IMR-90 (cell line): ENCODE measurements at regions not wholly inside any gene's neighbourhood (a gene's known extent, or its start where the extent isn't known, plus 50 kb on each side); places are given as distances from the start of the nearest gene placed in this dataset.

Source experiments
- ATAC-seq: fragments of 200-7000 bp; cut with Tn5 transposase; 2 replicates; pipeline ENCODE4 v1.9.1; 2020; ENCODE audit warnings: low read depth, mild to moderate bottlenecking, moderate library complexity
- BruUV-seq: library from RNA; stranded (reverse); fragments of 400-500 nt; replicated peaks from 2 replicates; lab custom pipeline; 2021; lab: Mats Ljungman, UMichigan
- CTCF ChIA-PET: fragments of 300-600 bp; formaldehyde crosslinking; extraction: SDS; loops from one replicate; lab custom pipeline; 2021; ENCODE audit warnings: antibody characterized with exemption; lab: Yijun Ruan, JAX
- POLR2A ChIA-PET: fragments of 300-600 bp; sonication (Branson Sonifier 250); formaldehyde crosslinking; loops from one replicate; lab custom pipeline; 2022; ENCODE audit warnings: antibody characterized with exemption; ENCODE audit not compliant: unreplicated experiment; lab: Charles Lee
- DNase-seq: peaks from one replicate; pipeline ENCODE4 v3.0.0; 2013
- H2AFZ ChIP-seq: replicated peaks from 2 replicates; pipeline ENCODE3; 2013; ENCODE audit warnings: low read length, mild to moderate bottlenecking; ENCODE audit not compliant: poor library complexity
- H2AK5ac ChIP-seq: 2 replicates; pipeline ENCODE4 v1.6.1; 2013; ENCODE audit warnings: low read depth, low read length, inconsistent platforms
- H2AK9ac ChIP-seq: replicated peaks from 2 replicates; pipeline ENCODE3; 2013; ENCODE audit warnings: mild to moderate bottlenecking, low read depth, low read length, moderate library complexity; ENCODE audit not compliant: poor library complexity
- H2BK120ac ChIP-seq: 2 replicates; pipeline ENCODE4 v1.6.1; 2013; ENCODE audit warnings: low read depth, low read length, inconsistent platforms
- H2BK15ac ChIP-seq: 3 replicates; pipeline ENCODE4 v1.6.1; 2013; ENCODE audit warnings: low read depth, low read length, inconsistent platforms
- H2BK20ac ChIP-seq: 2 replicates; pipeline ENCODE4 v1.6.1; 2013; ENCODE audit warnings: low read depth, mild to moderate bottlenecking, inconsistent platforms, low read length, moderate library complexity
- H2BK5ac ChIP-seq: 2 replicates; pipeline ENCODE4 v1.6.1; 2013; ENCODE audit warnings: mild to moderate bottlenecking, low read depth, low read length, inconsistent platforms; ENCODE audit not compliant: poor library complexity, severe bottlenecking
- H3K14ac ChIP-seq: replicated peaks from 2 replicates; pipeline ENCODE4 v1.6.1; 2013; ENCODE audit warnings: low read depth, low read length, inconsistent platforms
- H3K18ac ChIP-seq: 2 replicates; pipeline ENCODE4 v1.6.1; 2013; ENCODE audit warnings: low read depth, low read length, control low read depth
- H3K23ac ChIP-seq: 2 replicates; pipeline ENCODE4 v1.6.1; 2013; ENCODE audit warnings: low read depth, low read length, inconsistent platforms
- H3K27ac ChIP-seq: 2 replicates; pipeline ENCODE4 v1.5.1; 2013; ENCODE audit warnings: mild to moderate bottlenecking, control low read depth, low read length; ENCODE audit not compliant: insufficient read depth
- H3K27me3 ChIP-seq: 2 replicates; pipeline ENCODE4 v1.6.1; 2013; ENCODE audit warnings: low read length; ENCODE audit not compliant: control insufficient read depth, insufficient read depth
- H3K36me3 ChIP-seq: 2 replicates; pipeline ENCODE4 v1.6.1; 2013; ENCODE audit warnings: low read length, mixed read lengths; ENCODE audit not compliant: control insufficient read depth, insufficient read depth
- H3K4ac ChIP-seq: 2 replicates; pipeline ENCODE4 v1.6.1; 2013; ENCODE audit warnings: low read depth, low read length, inconsistent platforms
- H3K4me1 ChIP-seq: 2 replicates; pipeline ENCODE4 v1.6.1; 2013; ENCODE audit warnings: low read length, mixed read lengths; ENCODE audit not compliant: control insufficient read depth, insufficient read depth
- H3K4me2 ChIP-seq: 2 replicates; pipeline ENCODE4 v1.6.1; 2013; ENCODE audit warnings: low read depth, mild to moderate bottlenecking, control low read depth, low read length, moderate library complexity
- H3K4me3 ChIP-seq: 2 replicates; pipeline ENCODE4 v1.5.1; 2013; ENCODE audit warnings: low read depth, mild to moderate bottlenecking, control low read depth, low read length, moderate library complexity; ENCODE audit not compliant: insufficient read depth
- H3K56ac ChIP-seq: 2 replicates; pipeline ENCODE4 v1.6.1; 2013; ENCODE audit warnings: low read length, inconsistent platforms; ENCODE audit not compliant: insufficient read depth; ENCODE audit errors: extremely low read depth
- H3K79me1 ChIP-seq, 2 experiments: 2 replicates each; pipeline ENCODE4 v1.6.1; 2013; ENCODE audit warnings: low read length in 2 of 2, inconsistent platforms in 1 of 2, low read depth in 1 of 2
- H3K9ac ChIP-seq: 2 replicates; pipeline ENCODE4 v1.6.1; 2013; ENCODE audit warnings: low read depth, low read length, control low read depth
- H3K9me1 ChIP-seq: 2 replicates; pipeline ENCODE4 v1.6.1; 2013; ENCODE audit warnings: low read length, inconsistent platforms; ENCODE audit not compliant: insufficient read depth
- H3K9me3 ChIP-seq: 2 replicates; pipeline ENCODE4 v1.6.1; 2013; ENCODE audit warnings: low read length; ENCODE audit not compliant: control insufficient read depth, insufficient read depth
- H4K20me1 ChIP-seq: 2 replicates; pipeline ENCODE4 v1.6.1; 2013; ENCODE audit warnings: low read length, inconsistent platforms; ENCODE audit not compliant: insufficient read depth
- H4K5ac ChIP-seq: 2 replicates; pipeline ENCODE4 v1.6.1; 2013; ENCODE audit warnings: mild to moderate bottlenecking, low read depth, low read length, control low read depth
- H4K8ac ChIP-seq, 2 experiments: 2 replicates each; pipeline ENCODE4 v1.6.1; 2013; ENCODE audit warnings: low read depth in 2 of 2, low read length in 2 of 2, control low read depth in 1 of 2, inconsistent platforms in 1 of 2
- H4K91ac ChIP-seq: 2 replicates; pipeline ENCODE4 v1.6.1; 2013; ENCODE audit warnings: low read depth, low read length, inconsistent platforms; ENCODE audit not compliant: insufficient read depth
- CHD1 ChIP-seq: IDR thresholded peaks from 2 replicates; pipeline ENCODE4 v1.6.1; 2012; ENCODE audit warnings: low read depth, low read length, improper control_type of control experiment
- RAD21 ChIP-seq: IDR thresholded peaks from 2 replicates; pipeline ENCODE4 v1.6.1; 2012; ENCODE audit warnings: low read length, improper control_type of control experiment
- RCOR1 ChIP-seq: IDR thresholded peaks from 2 replicates; pipeline ENCODE4 v1.6.1; 2012; ENCODE audit warnings: mild to moderate bottlenecking, low read length, improper control_type of control experiment; ENCODE audit not compliant: insufficient replicate concordance
- SMC3 ChIP-seq: fragments of 150-350 bp; IDR thresholded peaks from 2 replicates; pipeline ENCODE4 v1.6.1; 2016; ENCODE audit warnings: low read depth, mild to moderate bottlenecking, antibody characterized with exemption, low read length, moderate library complexity
- USF2 ChIP-seq: fragments of 150-350 bp; IDR thresholded peaks from 2 replicates; pipeline ENCODE4 v1.6.1; 2017; ENCODE audit warnings: mild to moderate bottlenecking, antibody characterized with exemption, low read length, low read depth
- WGBS, 2 experiments: methylation state at CpG; one replicate each; pipeline versions ENCODE4 v1.1.5 to v1.1.7; 2013; ENCODE audit warnings: missing lambda C conversion rate in 2 of 2; ENCODE audit not compliant: insufficient read length in 1 of 2; ENCODE audit errors: extremely low coverage in 2 of 2; 5-methylcytosine and 5-hydroxymethylcytosine counted together
- dilution Hi-C: fragments of 300-500 bp; cut with HindIII; formaldehyde crosslinking; loops from one replicate; pipeline ENCODE4 v1.14.3; 2018; ENCODE audit warnings: low sequenced_read_pairs; ENCODE audit not compliant: unreplicated experiment
- in situ Hi-C: fragments of 300-500 bp; cut with MboI; formaldehyde crosslinking; loops from 3 replicates; pipeline ENCODE4 v1.14.3; 2019; ENCODE audit warnings: low sequenced_read_pairs, inconsistent platforms, mixed read lengths
- intact Hi-C: fragments of 100-400 bp; cut with micrococcal nuclease; formaldehyde crosslinking; loops from 2 replicates; pipeline ENCODE4 v1.10.0; 2022

- H2BK15ac ChIP-seq = no peak overlapping the region
- dilution Hi-C loops = no loop called here
- WGBS, 2 experiments = 0% methylated on average over 1 of the region's 1 CpG; no CpG with 5 or more reads in 1 of the 2 experiments
- H3K9ac ChIP-seq = no peak overlapping the region
- in situ Hi-C loops = no loop called here
- H3K9me3 ChIP-seq = no peaks in the 10 kb centered on the region
- no peak overlapping the region for H2AFZ ChIP-seq
- no peak overlapping the region for H3K56ac ChIP-seq
- H3K4me1 ChIP-seq = no peaks in the 10 kb centered on the region
- H3K18ac ChIP-seq = no peak overlapping the region
- H3K27me3 ChIP-seq = no peaks in the 10 kb centered on the region
- no peak overlapping the region for H4K8ac ChIP-seq
- no peak overlapping the region for H3K4me3 ChIP-seq
- H3K9me1 ChIP-seq = no peaks in the 10 kb centered on the region
- no peak overlapping the region for H3K27ac ChIP-seq
- ChIA-PET CTCF (no interaction called here), POLR2A (no interaction called here)
- no peak overlapping the region for H3K23ac ChIP-seq
- no peak overlapping the region for H2AK9ac ChIP-seq
- no peak overlapping the region for H2BK20ac ChIP-seq
- H4K20me1 ChIP-seq = no peaks in the 10 kb centered on the region
- H3K4me2 ChIP-seq = no peak overlapping the region
- H3K79me1 ChIP-seq = no peaks in the 10 kb centered on the region
- no peak overlapping the region for H2AK5ac ChIP-seq
- no peak overlapping the region for H4K91ac ChIP-seq
- DNase-seq (no peak), ATAC-seq (no peak)
- intact Hi-C loops = no loop called here
- no peak overlapping the region for H3K14ac ChIP-seq
- H2BK120ac ChIP-seq = no peak overlapping the region
- no peak overlapping the region for H3K4ac ChIP-seq
- no peaks in the 10 kb centered on the region for H3K36me3 ChIP-seq
- no peak overlapping the region for H4K5ac ChIP-seq
- BruUV-seq = no TSS peak
- H2BK5ac ChIP-seq = no peak overlapping the region
- TF ChIP-seq USF2 (no peak), RAD21 (no peak), RCOR1 (no peak), CHD1 (no peak), SMC3 (no peak)
These were observed 148.3 kb upstream of the GHR start for GRCh38 chr5:42274913-42275312.
